ENCODE measurements at regions not wholly inside any gene's neighbourhood (a gene's known extent, or its start where the extent isn't known, plus 50 kb on each side); places are given as distances from the start of the nearest gene placed in this dataset.

DNA sequence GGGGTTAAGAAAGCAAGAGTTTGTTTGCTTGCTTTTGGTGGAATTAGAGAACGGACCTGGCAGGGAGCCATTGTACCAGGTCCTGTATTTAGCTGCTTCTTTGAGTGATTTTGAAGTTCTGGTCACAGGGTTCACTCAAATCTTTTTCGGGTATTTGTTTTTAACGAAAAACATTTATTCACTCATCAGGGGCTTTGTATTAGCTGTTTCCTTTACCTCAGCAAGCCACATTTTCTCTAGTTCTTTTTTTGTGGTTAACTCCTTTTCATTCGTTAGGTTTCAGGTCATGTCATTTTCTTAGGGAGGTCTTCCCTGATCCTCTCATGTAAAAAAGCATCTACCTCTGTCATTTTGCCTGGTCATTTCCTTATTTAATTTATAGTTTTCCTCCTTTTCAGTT is 1502.2 kb downstream of the GRIK2 start:
- H2AK5ac ChIP-seq (ENCODE audit: low read depth, low read length): no peak overlapping the region
- DNase-seq (ENCODE audit: low read depth in 1 of 2, low spot score in 2 of 2) (no peak), FAIRE-seq (no peak)
- no peak overlapping the region for H3K14ac ChIP-seq (ENCODE audit: insufficient read length)
- H4K91ac ChIP-seq (replicated peaks; ENCODE audit: insufficient read length, low read length): no peak overlapping the region
- H3K18ac ChIP-seq (ENCODE audit: extremely low read depth, low read length): no peak overlapping the region
- H2BK120ac ChIP-seq (replicated peaks; ENCODE audit: low read depth, low read length): no peak overlapping the region
- no peak overlapping the region for H4K5ac ChIP-seq (ENCODE audit: insufficient read length, low read depth, low read length)
- no peak overlapping the region for H2BK12ac ChIP-seq (ENCODE audit: low read depth, low read length)
- H3K79me2 ChIP-seq (ENCODE audit: control insufficient read depth in 1 of 2, insufficient read depth in 2 of 2, low read length in 2 of 2): no peaks in the 10 kb centered on the region
- H3K4ac ChIP-seq (replicated peaks; ENCODE audit: insufficient read length, low read depth, low read length): no peak overlapping the region
- H4K8ac ChIP-seq (ENCODE audit: extremely low read depth, insufficient read depth, low read length): no peak overlapping the region
- TF ChIP-seq SIRT6 (IDR thresholded peaks at IDR 0.05; ENCODE audit: low read length) (no peak), PHF8 (conservative IDR thresholded peaks at IDR 0.05; ENCODE audit: low read depth, low read length) (no peak), HDAC2 (IDR thresholded peaks at IDR 0.05; ENCODE audit: borderline replicate concordance in 1 of 2, low read depth in 2 of 2, low read length in 2 of 2) (no peak), MAFK (IDR thresholded peaks at IDR 0.05; ENCODE audit: low read depth, low read length) (no peak), CHD1 (IDR thresholded peaks at IDR 0.05; ENCODE audit: low read depth, low read length) (no peak), SRF (IDR thresholded peaks at IDR 0.05; ENCODE audit: low read depth, low read length) (no peak), FOSL1 (IDR thresholded peaks at IDR 0.05; ENCODE audit: insufficient read depth, low read depth, low read length) (no peak), SP2 (IDR thresholded peaks at IDR 0.05; ENCODE audit: low read length) (no peak), KDM4A (IDR thresholded peaks at IDR 0.05; ENCODE audit: low read depth, low read length, severe bottlenecking) (no peak), POLR2A (IDR thresholded peaks at IDR 0.05; ENCODE audit: control extremely low read depth in 1 of 2, low read depth in 2 of 2, low read length in 2 of 2) (no peak), CBX8 (IDR thresholded peaks at IDR 0.05; ENCODE audit: borderline replicate concordance, low read depth, low read length) (no peak)
- H3K27me3 ChIP-seq (replicated peaks in 1 of 4; ENCODE audit: control insufficient read depth in 3 of 4, extremely low read depth in 1 of 4, insufficient read depth in 3 of 4, low read length in 3 of 4): no peaks in the 10 kb centered on the region
- no peak overlapping the region for H2BK15ac ChIP-seq (ENCODE audit: low read length)
- H3K23me2 ChIP-seq (ENCODE audit: low read depth, low read length): no peaks in the 10 kb centered on the region
- no peaks in the 10 kb centered on the region for H3K36me3 ChIP-seq (ENCODE audit: control insufficient read depth in 2 of 4, insufficient read depth in 4 of 4, low read length in 3 of 4)
- no peaks in the 10 kb centered on the region for H4K20me1 ChIP-seq (replicated peaks in 1 of 2; ENCODE audit: control insufficient read depth in 1 of 2, insufficient read depth in 2 of 2, low read length in 2 of 2)
- no peaks in the 10 kb centered on the region for H3K4me1 ChIP-seq (replicated peaks in 1 of 4; ENCODE audit: control insufficient read depth in 3 of 4, insufficient read depth in 4 of 4, low read length in 3 of 4)
- H3K27ac ChIP-seq (ENCODE audit: low read depth, low read length): no peak overlapping the region
- H3K4me2 ChIP-seq (ENCODE audit: insufficient read depth in 1 of 2, low read depth in 2 of 2, low read length in 2 of 2): no peak overlapping the region
- no peak overlapping the region for H3K4me3 ChIP-seq (ENCODE audit: extremely low read depth in 1 of 4, insufficient read depth in 2 of 4, low read depth in 3 of 4, low read length in 4 of 4)
- H2BK5ac ChIP-seq (ENCODE audit: low read depth, low read length): no peak overlapping the region
- H3K9me3 ChIP-seq (ENCODE audit: insufficient read depth in 2 of 2, low read depth in 1 of 2, low read length in 1 of 2): no peaks in the 10 kb centered on the region
- no peaks in the 10 kb centered on the region for H3K79me1 ChIP-seq (ENCODE audit: low read depth, low read length)
- H2AFZ ChIP-seq (ENCODE audit: low read length): no peak overlapping the region
- H3K56ac ChIP-seq (replicated peaks; ENCODE audit: insufficient read length, low read depth, low read length): no peak overlapping the region
- 91% methylated on average over 4 of the region's 4 CpGs; no CpG with 5 or more reads in 1 of the 2 experiments for WGBS, 2 experiments (ENCODE audit: extremely low coverage in 1 of 2, insufficient coverage in 1 of 2, insufficient read length in 1 of 2, insufficient replicate concordance in 2 of 2, low coverage in 1 of 2, low lambda C conversion rate in 2 of 2, missing lambda C conversion rate in 1 of 2)
- H2BK20ac ChIP-seq (ENCODE audit: low read length): no peak overlapping the region
- POLR2A ChIA-PET (ENCODE audit: partially characterized antibody): no interaction called here
- no peak overlapping the region for H3K9ac ChIP-seq (replicated peaks in 1 of 4; ENCODE audit: extremely low read depth in 1 of 4, low read depth in 3 of 4, low read length in 3 of 4)
- CTCF ChIA-PET (ENCODE audit: partially characterized antibody): interaction anchor here (0.6 kb wide), 1 partner anchor 419 kb away, joined by 3 read pairs; no protein-coding TSS in a partner anchor
- H3K23ac ChIP-seq (ENCODE audit: insufficient read length): no peak overlapping the region

All from H1 (cell line).